GM23338 (cell line): ENCODE measurements at regions not wholly inside any gene's neighbourhood (a gene's known extent, or its start where the extent isn't known, plus 50 kb on each side); places are given as distances from the start of the nearest gene placed in this dataset.

Source experiments
- ATAC-seq: fragments of 200-7000 bp; cut with Tn5 transposase; 3 replicates; pipeline ENCODE4 v1.9.1; 2020
- DNase-seq: peaks from one replicate; pipeline ENCODE4 v3.0.0-alpha.2; 2015; ENCODE audit warnings: low spot score
- H2AFZ ChIP-seq: fragments of 200-600 bp; sonication (generic); 2 replicates; pipeline ENCODE4 v1.8.0; 2016; ENCODE audit warnings: antibody characterized with exemption, mild to moderate bottlenecking, moderate library complexity
- H3F3A ChIP-seq: fragments of 200-600 bp; sonication (generic); replicated peaks from 2 replicates; pipeline ENCODE4 v1.8.0; 2017; ENCODE audit warnings: antibody characterized with exemption, mixed run types, low read depth
- H3K27ac ChIP-seq: fragments of 200-600 bp; sonication (generic); 2 replicates; pipeline ENCODE4 v1.6.1; 2016; ENCODE audit warnings: low read depth
- H3K27me3 ChIP-seq: fragments of 200-600 bp; sonication (generic); 2 replicates; pipeline ENCODE4 v1.8.0; 2016; ENCODE audit warnings: mild to moderate bottlenecking, mixed run types, moderate library complexity; ENCODE audit not compliant: insufficient read depth
- H3K36me3 ChIP-seq: fragments of 200-600 bp; sonication (generic); 2 replicates; pipeline ENCODE4 v1.8.0; 2016; ENCODE audit warnings: mild to moderate bottlenecking; ENCODE audit not compliant: insufficient read depth
- H3K4me1 ChIP-seq: fragments of 200-600 bp; sonication (generic); 2 replicates; pipeline ENCODE4 v1.8.0; 2016; ENCODE audit warnings: mild to moderate bottlenecking, moderate library complexity; ENCODE audit not compliant: insufficient read depth
- H3K4me2 ChIP-seq: fragments of 200-600 bp; sonication (generic); 2 replicates; pipeline ENCODE4 v1.7.1; 2017; ENCODE audit warnings: mixed run types
- H3K4me3 ChIP-seq: fragments of 200-600 bp; sonication (generic); 2 replicates; pipeline ENCODE4 v1.6.1; 2016; ENCODE audit warnings: mixed run types
- H3K79me2 ChIP-seq: fragments of 200-600 bp; sonication (generic); replicated peaks from 2 replicates; pipeline ENCODE4 v1.8.0; 2017; ENCODE audit warnings: mild to moderate bottlenecking; ENCODE audit not compliant: insufficient read depth
- H3K9me2 ChIP-seq: fragments of 200-600 bp; sonication (generic); 2 replicates; pipeline ENCODE4 v1.8.0; 2017; ENCODE audit not compliant: insufficient read depth
- H4K20me1 ChIP-seq: fragments of 200-600 bp; sonication (generic); replicated peaks from 2 replicates; pipeline ENCODE4 v1.8.0; 2017; ENCODE audit warnings: mild to moderate bottlenecking; ENCODE audit not compliant: insufficient read depth
- H3K27ac Mint-ChIP-seq: 2 replicates; pipeline ENCODE4 v1.8.0; 2020; ENCODE audit warnings: inconsistent platforms, mild to moderate bottlenecking, moderate library complexity, mixed read lengths
- H3K27me3 Mint-ChIP-seq: 3 replicates; pipeline ENCODE4 v1.8.0; 2022; ENCODE audit warnings: low read depth, mild to moderate bottlenecking, moderate library complexity, mixed read lengths, inconsistent platforms; ENCODE audit not compliant: insufficient read depth, poor library complexity
- H3K36me3 Mint-ChIP-seq: 3 replicates; pipeline ENCODE4 v1.8.0; 2021; ENCODE audit warnings: low read depth, mild to moderate bottlenecking, inconsistent platforms, moderate library complexity, mixed read lengths
- H3K4me1 Mint-ChIP-seq: 3 replicates; pipeline ENCODE4 v1.8.0; 2020; ENCODE audit warnings: mild to moderate bottlenecking, inconsistent platforms, mixed read lengths
- H3K4me3 Mint-ChIP-seq: 3 replicates; pipeline ENCODE4 v1.8.0; 2021; ENCODE audit warnings: moderate library complexity, mild to moderate bottlenecking, inconsistent platforms, mixed read lengths
- H3K9me3 Mint-ChIP-seq: 3 replicates; pipeline ENCODE4 v1.8.0; 2020; ENCODE audit warnings: moderate library complexity, mild to moderate bottlenecking, inconsistent platforms, mixed read lengths
- CREB1 ChIP-seq: fragments of 250-450 bp; sonication (Bioruptor Pico); IDR thresholded peaks from 2 replicates; pipeline ENCODE4 v1.5.0; 2020; ENCODE audit warnings: low read depth, mild to moderate bottlenecking, moderate library complexity
- CTCF ChIP-seq, 2 experiments: fragments of 200-600 bp in 1 of 2; sonication (generic) in 1 of 2; conservative IDR thresholded peaks; 2 replicates each; pipeline versions ENCODE4 v1.5.1 to v1.6.1; 2016 to 2017; ENCODE audit warnings: antibody characterized with exemption in 2 of 2, low read depth in 2 of 2, mild to moderate bottlenecking in 2 of 2, moderate library complexity in 1 of 2
- EZH2 ChIP-seq: fragments of 200-600 bp; sonication (generic); IDR thresholded peaks from one replicate; pipeline ENCODE4 v1.8.0; 2017; ENCODE audit warnings: antibody characterized with exemption, mild to moderate bottlenecking, low read depth; ENCODE audit not compliant: unreplicated experiment
- EZH2phosphoT487 ChIP-seq: fragments of 200-600 bp; sonication (generic); IDR thresholded peaks from one replicate; pipeline ENCODE4 v1.8.1; 2018; ENCODE audit warnings: antibody characterized with exemption; ENCODE audit not compliant: unreplicated experiment
- JUNB ChIP-seq: IDR thresholded peaks from one replicate; pipeline ENCODE4 v1.6.1; 2016; ENCODE audit warnings: antibody characterized with exemption; ENCODE audit not compliant: unreplicated experiment
- NANOG ChIP-seq: IDR thresholded peaks from 2 replicates; pipeline ENCODE4 v1.6.1; 2016; ENCODE audit warnings: antibody characterized with exemption, borderline replicate concordance
- REST ChIP-seq: IDR thresholded peaks from one replicate; pipeline ENCODE4 v1.6.1; 2018; ENCODE audit warnings: antibody characterized with exemption; ENCODE audit not compliant: unreplicated experiment
- STAT1 ChIP-seq: IDR thresholded peaks from one replicate; pipeline ENCODE4 v1.6.1; 2016; ENCODE audit warnings: antibody characterized with exemption; ENCODE audit not compliant: unreplicated experiment
- ZNF114 ChIP-seq: fragments of 250-450 bp; sonication (Bioruptor Pico); IDR thresholded peaks from 2 replicates; pipeline ENCODE4 v1.5.0; 2020; ENCODE audit warnings: mild to moderate bottlenecking, moderate library complexity
- ZNF331 ChIP-seq: fragments of 250-450 bp; sonication (Bioruptor Pico); IDR thresholded peaks from 2 replicates; pipeline ENCODE4 v1.5.0; 2020; ENCODE audit warnings: low read depth, mild to moderate bottlenecking, moderate library complexity

- H3K79me2 ChIP-seq, result no peaks in the 10 kb centered on the region
- H3F3A ChIP-seq, result no peaks in the 10 kb centered on the region
- H3K27ac ChIP-seq, result no peak overlapping the region
- H3K9me2 ChIP-seq, result 0 out of 2 replicates have a peak, but pooled peaks cover 3% of the 10 kb centered on the region
- peak; percentile 66 for ATAC-seq
- H3K36me3 ChIP-seq, result no peaks in the 10 kb centered on the region
- H3K4me3 ChIP-seq, result no peak overlapping the region
- Mint-ChIP-seq H3K27me3 (no peaks in the 10 kb centered on the region), H3K4me1 (peaks cover 12% of the 10 kb centered on the region), H3K4me3 (no peak overlapping the region), H3K27ac (no peak overlapping the region), H3K36me3 (no peaks in the 10 kb centered on the region), H3K9me3 (no peaks in the 10 kb centered on the region)
- no peaks in the 10 kb centered on the region for H3K27me3 ChIP-seq
- no peak for TF ChIP-seq ZNF331 (CRISPR knock-in tag)
- TF ChIP-seq CTCF (conservative IDR thresholded peaks at IDR 0.05; ENCODE audit: low read depth in 2 of 2), result no peak
- TF ChIP-seq EZH2phosphoT487, result no peak
- H3K4me2 ChIP-seq, result no peak overlapping the region
- H3K4me1 ChIP-seq, result peaks cover 15% of the 10 kb centered on the region; the same call in 1 of the 2 replicates
- peak; percentile 21 for DNase-seq
- H2AFZ ChIP-seq, result no peak overlapping the region
- no peaks in the 10 kb centered on the region for H4K20me1 ChIP-seq
Measured at GRCh38 chr13:54144828-54145227, 1116.2 kb downstream of the OLFM4 start.

GRCh38 chr13:54150851-54151250 is 1122.2 kb downstream of the OLFM4 start:
- Mint-ChIP-seq H3K9me3 (no peaks in the 10 kb centered on the region), H3K4me1 (peaks cover 13% of the 10 kb centered on the region), H3K4me3 (no peak overlapping the region), H3K27ac (no peak overlapping the region), H3K36me3 (no peaks in the 10 kb centered on the region), H3K27me3 (no peaks in the 10 kb centered on the region)
- no peaks in the 10 kb centered on the region for H3K79me2 ChIP-seq
- H3K9me2 ChIP-seq, result no peaks in the 10 kb centered on the region
- no peak for TF ChIP-seq ZNF114 (CRISPR knock-in tag)
- no peak for TF ChIP-seq CREB1 (CRISPR knock-in tag)
- TF ChIP-seq EZH2phosphoT487, result no peak
- TF ChIP-seq NANOG, result no peak
- no peak for TF ChIP-seq REST
- TF ChIP-seq STAT1, result no peak
- no peak for TF ChIP-seq EZH2
- TF ChIP-seq JUNB, result no peak
- DNase-seq (peak; percentile 35), ATAC-seq (peak; percentile 92)
- H3K4me2 ChIP-seq, result no peak overlapping the region
- H2AFZ ChIP-seq, result no peak overlapping the region
- no peaks in the 10 kb centered on the region for H3K36me3 ChIP-seq
- no peak overlapping the region for H3K4me3 ChIP-seq
- no peak overlapping the region for H3K27ac ChIP-seq
- no peaks in the 10 kb centered on the region for H3F3A ChIP-seq
- H4K20me1 ChIP-seq, result no peaks in the 10 kb centered on the region
- peaks cover 7% of the 10 kb centered on the region; the same call in 1 of the 2 replicates for H3K4me1 ChIP-seq
- no peaks in the 10 kb centered on the region for H3K27me3 ChIP-seq
